Body of pancreas (tissue), 4 donors: ENCODE measurements at regions not wholly inside any gene's neighbourhood (a gene's known extent, or its start where the extent isn't known, plus 50 kb on each side); places are given as distances from the start of the nearest gene placed in this dataset.

Source experiments
- ATAC-seq: fragments of 150-250 bp; one replicate; pipeline ENCODE4 v1.9.1; 2016
- DNase-seq, 4 donors: peaks; one replicate each; pipeline ENCODE4 v3.0.0-alpha.2; 2019
- H3K27ac ChIP-seq, 4 donors: fragments of 200-600 bp; sonication (generic); 1 replicate in 3 of 4; 2 replicates in 1 of 4; pipeline versions ENCODE4 v1.5.1 to v1.6.1; 2016 to 2019; ENCODE audit warnings: mild to moderate bottlenecking in 1 of 4, mixed read lengths in 1 of 4, moderate library complexity in 1 of 4
- H3K27me3 ChIP-seq, 2 donors: fragments of 200-600 bp; sonication (generic); one replicate each; pipeline ENCODE4 v1.6.0; 2016; ENCODE audit warnings: mild to moderate bottlenecking in 1 of 2
- H3K36me3 ChIP-seq, 2 donors: fragments of 200-600 bp; sonication (generic); replicated peaks in 1 of 2; 2 replicates each; pipeline ENCODE4 v1.5.1; 2016; ENCODE audit warnings: low read depth in 2 of 2; ENCODE audit not compliant: insufficient read depth in 1 of 2
- H3K4me1 ChIP-seq: fragments of 200-600 bp; sonication (generic); one replicate; pipeline ENCODE4 v1.6.0; 2016
- H3K4me3 ChIP-seq, 2 donors: fragments of 200-600 bp; sonication (generic); 1 replicate in 1 of 2; 2 replicates in 1 of 2; pipeline ENCODE4 v1.5.1; 2016 to 2019
- H3K9me3 ChIP-seq, 3 donors: fragments of 200-600 bp; sonication (generic); 1 replicate in 2 of 3; 2 replicates in 1 of 3; pipeline ENCODE4 v1.5.1; 2016
- CTCF ChIP-seq, 7 experiments: fragments of 450-650 bp in 4 of 7; fragments of 200-600 bp in 3 of 7; sonication (generic) in 3 of 7; IDR thresholded peaks; one replicate each; pipeline ENCODE4 v1.5.1; 2016 to 2019; ENCODE audit warnings: antibody characterized with exemption in 7 of 7
- POLR2A ChIP-seq, 3 donors: fragments of 450-650 bp; IDR thresholded peaks; one replicate each; pipeline ENCODE4 v1.6.1; 2016; ENCODE audit warnings: antibody characterized with exemption in 3 of 3, mild to moderate bottlenecking in 2 of 3
- WGBS, 2 donors: methylation state at CpG; one replicate each; pipeline ENCODE4 v1.1.5; 2017; 5-methylcytosine and 5-hydroxymethylcytosine counted together
- intact Hi-C: fragments of 100-400 bp; cut with DNase I; formaldehyde crosslinking; loops from one replicate; pipeline ENCODE4 v1.15.1; 2023

GRCh38 chr1:195122497-195122896 lies 1485.7 kb downstream of the KCNT2 start:
- H3K9me3 ChIP-seq, result no peaks in the 10 kb centered on the region
- no peaks in the 10 kb centered on the region for H3K4me1 ChIP-seq
- 73 to 76% methylated on average over 2 of the region's 2 CpGs for WGBS, 2 donors
- ATAC-seq, result no peak
- H3K27ac ChIP-seq, result no peak overlapping the region
- no peaks in the 10 kb centered on the region for H3K27me3 ChIP-seq
- H3K36me3 ChIP-seq, result no peaks in the 10 kb centered on the region
- no peak for DNase-seq
- TF ChIP-seq CTCF (IDR thresholded peaks at IDR 0.05) (no peak), POLR2A (IDR thresholded peaks at IDR 0.05) (no peak)
- intact Hi-C loops, result no loop called here
- H3K4me3 ChIP-seq, result no peak overlapping the region

- no peak for ATAC-seq
- no peaks in the 10 kb centered on the region for H3K27me3 ChIP-seq
- intact Hi-C loops, result no loop called here
- no peak overlapping the region for H3K4me3 ChIP-seq
- H3K4me1 ChIP-seq, result no peaks in the 10 kb centered on the region
- H3K9me3 ChIP-seq, result no peaks in the 10 kb centered on the region
- H3K36me3 ChIP-seq, result no peaks in the 10 kb centered on the region
- H3K27ac ChIP-seq, result no peak overlapping the region
- no peak for TF ChIP-seq POLR2A (IDR thresholded peaks at IDR 0.05)
- TF ChIP-seq CTCF (IDR thresholded peaks at IDR 0.05), result no peak
- no peak for DNase-seq
These were observed 1494.8 kb downstream of the KCNT2 start for GRCh38 chr1:195113471-195113870.

- no peaks in the 10 kb centered on the region for H3K27me3 ChIP-seq
- 18 to 39% methylated on average over 2 of the region's 2 CpGs for WGBS, 2 donors
- no peak for TF ChIP-seq CTCF (IDR thresholded peaks at IDR 0.05)
- TF ChIP-seq POLR2A (IDR thresholded peaks at IDR 0.05), result no peak
- no peak for DNase-seq
- no peak overlapping the region for H3K27ac ChIP-seq
- ATAC-seq, result no peak
- no peaks in the 10 kb centered on the region for H3K9me3 ChIP-seq
- no peaks in the 10 kb centered on the region for H3K4me1 ChIP-seq
- H3K36me3 ChIP-seq, result no peaks in the 10 kb centered on the region
- H3K4me3 ChIP-seq, result no peak overlapping the region
- intact Hi-C loops, result no loop called here
These were observed 1502.5 kb downstream of the KCNT2 start for GRCh38 chr1:195105773-195106172.

- 23 to 49% methylated on average over 2 of the region's 2 CpGs for WGBS, 2 donors
- Histone ChIP-seq H3K27ac (no peak overlapping the region), H3K4me1 (no peaks in the 10 kb centered on the region), H3K36me3 (no peaks in the 10 kb centered on the region), H3K27me3 (no peaks in the 10 kb centered on the region), H3K9me3 (no peaks in the 10 kb centered on the region), H3K4me3 (no peak overlapping the region)
- no peak for TF ChIP-seq CTCF (IDR thresholded peaks at IDR 0.05)
- DNase-seq (no peak), ATAC-seq (no peak)
- intact Hi-C loops, result no loop called here
These were observed 1503.0 kb downstream of the KCNT2 start for GRCh38 chr1:195105281-195105680.

- intact Hi-C loops, result no loop called here
- no peak for TF ChIP-seq CTCF (IDR thresholded peaks at IDR 0.05)
- no peak for TF ChIP-seq POLR2A (IDR thresholded peaks at IDR 0.05)
- no peaks in the 10 kb centered on the region for H3K36me3 ChIP-seq
- no peaks in the 10 kb centered on the region for H3K27me3 ChIP-seq
- H3K4me3 ChIP-seq, result no peak overlapping the region
- no peaks in the 10 kb centered on the region for H3K4me1 ChIP-seq
- H3K9me3 ChIP-seq, result no peaks in the 10 kb centered on the region
- ATAC-seq (no peak), DNase-seq (no peak)
- no peak overlapping the region for H3K27ac ChIP-seq
- 20 to 54% methylated on average over 1 to 4 of the region's 4 CpGs for WGBS, 2 donors
These were observed 1510.9 kb downstream of the KCNT2 start for GRCh38 chr1:195097316-195097715.
